ENCODE measurements at regions not wholly inside any gene's neighbourhood (a gene's known extent, or its start where the extent isn't known, plus 50 kb on each side); places are given as distances from the start of the nearest gene placed in this dataset.

DNA sequence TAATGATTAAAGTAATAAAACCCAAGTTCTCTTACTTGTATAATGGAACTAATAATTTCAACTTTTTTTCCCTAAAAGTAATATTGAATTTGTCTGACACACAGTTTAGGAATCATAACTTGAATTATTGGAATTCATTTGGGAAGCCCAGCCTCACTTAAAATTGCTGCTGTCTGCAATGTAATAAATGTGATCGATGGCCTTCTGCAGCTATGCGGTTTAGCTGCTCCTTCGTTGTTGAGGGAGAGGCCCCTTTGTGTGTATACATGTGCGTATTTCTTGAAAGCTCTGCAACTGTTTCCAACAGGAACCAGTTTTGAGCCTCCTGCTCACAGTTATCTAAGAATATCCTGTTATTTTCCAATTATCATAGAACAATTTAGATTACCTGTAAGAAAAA is 152.5 kb downstream of the AKR1D1 start:
- intact Hi-C loops (cut with micrococcal nuclease; ENCODE audit: unreplicated experiment): no loop called here
- WGBS (ENCODE audit: insufficient coverage, insufficient replicate concordance, low lambda C conversion rate, missing lambda C conversion rate): 72% methylated on average over 4 of the region's 4 CpGs
- TF ChIP-seq, protein P1, sequence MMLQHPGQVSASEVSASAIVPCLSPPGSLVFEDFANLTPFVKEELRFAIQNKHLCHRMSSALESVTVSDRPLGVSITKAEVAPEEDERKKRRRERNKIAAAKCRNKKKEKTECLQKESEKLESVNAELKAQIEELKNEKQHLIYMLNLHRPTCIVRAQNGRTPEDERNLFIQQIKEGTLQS (IDR thresholded peaks at IDR 0.05; ENCODE audit: borderline replicate concordance, extremely low read depth, low read depth, low read length): no peak
- TF ChIP-seq ZNF217 (IDR thresholded peaks at IDR 0.05): no peak
- no peak for TF ChIP-seq PAX8 (IDR thresholded peaks at IDR 0.05)
- no peak for TF ChIP-seq RUNX3 (IDR thresholded peaks at IDR 0.05; ENCODE audit: low read length)
- no peak for TF ChIP-seq FOXK2 (IDR thresholded peaks at IDR 0.05)
- no peak for TF ChIP-seq SPI1 (IDR thresholded peaks at IDR 0.05; ENCODE audit: borderline replicate concordance, insufficient read depth, low read depth, low read length)
- no peak for TF ChIP-seq NFYB (IDR thresholded peaks at IDR 0.05; ENCODE audit: insufficient read depth, low read depth, low read length)
- TF ChIP-seq, protein P2, sequence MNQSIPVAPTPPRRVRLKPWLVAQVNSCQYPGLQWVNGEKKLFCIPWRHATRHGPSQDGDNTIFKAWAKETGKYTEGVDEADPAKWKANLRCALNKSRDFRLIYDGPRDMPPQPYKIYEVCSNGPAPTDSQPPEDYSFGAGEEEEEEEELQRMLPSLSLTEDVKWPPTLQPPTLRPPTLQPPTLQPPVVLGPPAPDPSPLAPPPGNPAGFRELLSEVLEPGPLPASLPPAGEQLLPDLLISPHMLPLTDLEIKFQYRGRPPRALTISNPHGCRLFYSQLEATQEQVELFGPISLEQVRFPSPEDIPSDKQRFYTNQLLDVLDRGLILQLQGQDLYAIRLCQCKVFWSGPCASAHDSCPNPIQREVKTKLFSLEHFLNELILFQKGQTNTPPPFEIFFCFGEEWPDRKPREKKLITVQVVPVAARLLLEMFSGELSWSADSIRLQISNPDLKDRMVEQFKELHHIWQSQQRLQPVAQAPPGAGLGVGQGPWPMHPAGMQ (IDR thresholded peaks at IDR 0.05; ENCODE audit: borderline replicate concordance): no peak
- TF ChIP-seq, protein P3, sequence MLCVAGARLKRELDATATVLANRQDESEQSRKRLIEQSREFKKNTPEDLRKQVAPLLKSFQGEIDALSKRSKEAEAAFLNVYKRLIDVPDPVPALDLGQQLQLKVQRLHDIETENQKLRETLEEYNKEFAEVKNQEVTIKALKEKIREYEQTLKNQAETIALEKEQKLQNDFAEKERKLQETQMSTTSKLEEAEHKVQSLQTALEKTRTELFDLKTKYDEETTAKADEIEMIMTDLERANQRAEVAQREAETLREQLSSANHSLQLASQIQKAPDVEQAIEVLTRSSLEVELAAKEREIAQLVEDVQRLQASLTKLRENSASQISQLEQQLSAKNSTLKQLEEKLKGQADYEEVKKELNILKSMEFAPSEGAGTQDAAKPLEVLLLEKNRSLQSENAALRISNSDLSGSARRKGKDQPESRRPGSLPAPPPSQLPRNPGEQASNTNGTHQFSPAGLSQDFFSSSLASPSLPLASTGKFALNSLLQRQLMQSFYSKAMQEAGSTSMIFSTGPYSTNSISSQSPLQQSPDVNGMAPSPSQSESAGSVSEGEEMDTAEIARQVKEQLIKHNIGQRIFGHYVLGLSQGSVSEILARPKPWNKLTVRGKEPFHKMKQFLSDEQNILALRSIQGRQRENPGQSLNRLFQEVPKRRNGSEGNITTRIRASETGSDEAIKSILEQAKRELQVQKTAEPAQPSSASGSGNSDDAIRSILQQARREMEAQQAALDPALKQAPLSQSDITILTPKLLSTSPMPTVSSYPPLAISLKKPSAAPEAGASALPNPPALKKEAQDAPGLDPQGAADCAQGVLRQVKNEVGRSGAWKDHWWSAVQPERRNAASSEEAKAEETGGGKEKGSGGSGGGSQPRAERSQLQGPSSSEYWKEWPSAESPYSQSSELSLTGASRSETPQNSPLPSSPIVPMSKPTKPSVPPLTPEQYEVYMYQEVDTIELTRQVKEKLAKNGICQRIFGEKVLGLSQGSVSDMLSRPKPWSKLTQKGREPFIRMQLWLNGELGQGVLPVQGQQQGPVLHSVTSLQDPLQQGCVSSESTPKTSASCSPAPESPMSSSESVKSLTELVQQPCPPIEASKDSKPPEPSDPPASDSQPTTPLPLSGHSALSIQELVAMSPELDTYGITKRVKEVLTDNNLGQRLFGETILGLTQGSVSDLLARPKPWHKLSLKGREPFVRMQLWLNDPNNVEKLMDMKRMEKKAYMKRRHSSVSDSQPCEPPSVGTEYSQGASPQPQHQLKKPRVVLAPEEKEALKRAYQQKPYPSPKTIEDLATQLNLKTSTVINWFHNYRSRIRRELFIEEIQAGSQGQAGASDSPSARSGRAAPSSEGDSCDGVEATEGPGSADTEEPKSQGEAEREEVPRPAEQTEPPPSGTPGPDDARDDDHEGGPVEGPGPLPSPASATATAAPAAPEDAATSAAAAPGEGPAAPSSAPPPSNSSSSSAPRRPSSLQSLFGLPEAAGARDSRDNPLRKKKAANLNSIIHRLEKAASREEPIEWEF (IDR thresholded peaks at IDR 0.05; ENCODE audit: insufficient replicate concordance, low read depth, low read length): no peak
- no peak for TF ChIP-seq ESRRA (IDR thresholded peaks at IDR 0.05; ENCODE audit: low read length)
- TF ChIP-seq, protein P4, sequence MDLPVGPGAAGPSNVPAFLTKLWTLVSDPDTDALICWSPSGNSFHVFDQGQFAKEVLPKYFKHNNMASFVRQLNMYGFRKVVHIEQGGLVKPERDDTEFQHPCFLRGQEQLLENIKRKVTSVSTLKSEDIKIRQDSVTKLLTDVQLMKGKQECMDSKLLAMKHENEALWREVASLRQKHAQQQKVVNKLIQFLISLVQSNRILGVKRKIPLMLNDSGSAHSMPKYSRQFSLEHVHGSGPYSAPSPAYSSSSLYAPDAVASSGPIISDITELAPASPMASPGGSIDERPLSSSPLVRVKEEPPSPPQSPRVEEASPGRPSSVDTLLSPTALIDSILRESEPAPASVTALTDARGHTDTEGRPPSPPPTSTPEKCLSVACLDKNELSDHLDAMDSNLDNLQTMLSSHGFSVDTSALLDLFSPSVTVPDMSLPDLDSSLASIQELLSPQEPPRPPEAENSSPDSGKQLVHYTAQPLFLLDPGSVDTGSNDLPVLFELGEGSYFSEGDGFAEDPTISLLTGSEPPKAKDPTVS (IDR thresholded peaks at IDR 0.05; ENCODE audit: low read depth, low read length): no peak
- ChIA-PET SMC1A (ENCODE audit: uncharacterized antibody, unreplicated experiment) (no interaction called here), POLR2A (no interaction called here), RAD21 (ENCODE audit: unreplicated experiment) (no interaction called here), CTCF (no interaction called here)
- no peak overlapping the region for H2AFZ ChIP-seq (ENCODE audit: control insufficient read depth, low read depth, low read length)
- no peaks in the 10 kb centered on the region for H4K20me1 ChIP-seq (ENCODE audit: control insufficient read depth, insufficient read depth)
- no peaks in the 10 kb centered on the region for H3K79me2 ChIP-seq (ENCODE audit: control insufficient read depth, insufficient read depth, low read length)
- H3K4me3 ChIP-seq: no peak overlapping the region
- FAIRE-seq: no peak
- DNase-seq (ENCODE audit: low read depth, low spot score): no peak
- ATAC-seq: no peak
- no peaks in the 10 kb centered on the region for H3K4me1 ChIP-seq (ENCODE audit: control insufficient read depth, insufficient read depth, low read length)
- no peak overlapping the region for H3K27ac ChIP-seq (ENCODE audit: control insufficient read depth, insufficient read depth)
- H3K36me3 ChIP-seq (ENCODE audit: control insufficient read depth in 2 of 2, insufficient read depth in 2 of 2, low read length in 1 of 2): no peaks in the 10 kb centered on the region
- in situ Hi-C loops (cut with MboI): no loop called here
- H3K9me3 ChIP-seq (replicated peaks; ENCODE audit: control insufficient read depth, insufficient read depth, low read length): no peaks in the 10 kb centered on the region
- BruUV-seq (replicated peaks): no TSS peak
- no peak overlapping the region for H3K9ac ChIP-seq (ENCODE audit: control insufficient read depth, insufficient read depth, low read length)
- H3K4me2 ChIP-seq (ENCODE audit: control insufficient read depth, insufficient read depth): no peak overlapping the region
- H3K27me3 ChIP-seq (replicated peaks in 1 of 2; ENCODE audit: control insufficient read depth in 2 of 2, insufficient read depth in 2 of 2, low read length in 1 of 2): no peaks in the 10 kb centered on the region
